HCT116 (cell line): ENCODE measurements at regions not wholly inside any gene's neighbourhood (a gene's known extent, or its start where the extent isn't known, plus 50 kb on each side); places are given as distances from the start of the nearest gene placed in this dataset.

Experiments
- ATAC-seq: fragments of 200-7000 bp; cut with Tn5 transposase; 2 replicates; pipeline ENCODE4 v1.9.1; 2020; ENCODE audit warnings: mild to moderate bottlenecking, moderate library complexity
- BruUV-seq: library from RNA; stranded (reverse); fragments of 400-500 nt; replicated peaks from 2 replicates; lab custom pipeline; 2021; lab: Mats Ljungman, UMichigan
- CTCF ChIA-PET: fragments of 300-600 bp; sonication (Branson Sonifier 250); formaldehyde crosslinking; loops from one replicate; lab custom pipeline; 2021; ENCODE audit warnings: antibody characterized with exemption; lab: Charles Lee
- POLR2A ChIA-PET: fragments of 300-600, 350-600 bp; sonication (Branson Sonifier 250); formaldehyde crosslinking; loops from one replicate; lab custom pipeline; 2021; ENCODE audit warnings: antibody characterized with exemption; lab: Charles Lee
- RAD21 ChIA-PET, 2 experiments: fragments of 300-600 bp; sonication (Branson Sonifier 250); formaldehyde crosslinking; loops; one replicate each; lab custom pipeline; 2023; ENCODE audit warnings: low total read pairs in 2 of 2; ENCODE audit not compliant: uncharacterized antibody in 2 of 2, unreplicated experiment in 2 of 2, low non-redundant PET in 1 of 2; lab: Charles Lee
- DNase-seq: peaks from one replicate; pipeline ENCODE4 v3.0.0-alpha.2; 2010; ENCODE audit warnings: low read depth, low spot score
- H2AFZ ChIP-seq: fragments of 200-600 bp; shearing (Covaris generic), sonication (generic); 2 replicates; pipeline ENCODE4 v1.6.1; 2017; ENCODE audit warnings: low read depth, mixed run types, mixed read lengths, antibody characterized with exemption, low read length; ENCODE audit not compliant: poor library complexity, severe bottlenecking
- H3K27ac ChIP-seq: 2 replicates; pipeline ENCODE4 v1.5.1; 2012; ENCODE audit warnings: low read depth, low read length
- H3K27me3 ChIP-seq: fragments of 200-600 bp; sonication (generic); 2 replicates; pipeline ENCODE4 v1.6.1; 2016; ENCODE audit warnings: mixed run types, low read length, mixed read lengths; ENCODE audit not compliant: insufficient read depth
- H3K36me3 ChIP-seq, 2 experiments: fragments of 200-500 bp in 1 of 2; fragments of 200-600 bp in 1 of 2; sonication (Bioruptor generic) in 1 of 2; sonication (generic) in 1 of 2; 2 replicates each; pipeline versions ENCODE4 v1.5.1 to v1.6.1; 2014 to 2016; ENCODE audit warnings: low read length in 2 of 2, inconsistent platforms in 1 of 2, mixed read lengths in 1 of 2, mixed run types in 1 of 2; ENCODE audit not compliant: insufficient read depth in 2 of 2, control insufficient read depth in 1 of 2
- H3K4me1 ChIP-seq, 2 experiments: fragments of 200-600 bp in 1 of 2; sonication (generic) in 1 of 2; 2 replicates each; pipeline versions ENCODE4 v1.5.1 to v1.6.1; 2012 to 2017; ENCODE audit warnings: low read length in 2 of 2, inconsistent platforms in 1 of 2, mild to moderate bottlenecking in 1 of 2, mixed read lengths in 1 of 2, mixed run types in 1 of 2, moderate library complexity in 1 of 2; ENCODE audit not compliant: insufficient read depth in 2 of 2, control insufficient read depth in 1 of 2
- H3K4me2 ChIP-seq: fragments of 200-600 bp; sonication (generic); 2 replicates; pipeline ENCODE4 v1.6.1; 2017; ENCODE audit warnings: mixed run types, low read length, mixed read lengths
- H3K4me3 ChIP-seq, 2 experiments: fragments of 200-600 bp in 1 of 2; sonication (generic) in 1 of 2; replicated peaks in 1 of 2; 2 replicates each; pipeline ENCODE4 v1.5.1; 2011 to 2016; ENCODE audit warnings: low read length in 2 of 2, control low read depth in 1 of 2, low read depth in 1 of 2, mild to moderate bottlenecking in 1 of 2, mixed read lengths in 1 of 2, mixed run types in 1 of 2
- H3K79me2 ChIP-seq: fragments of 200-600 bp; sonication (generic); 2 replicates; pipeline ENCODE4 v1.6.1; 2017; ENCODE audit warnings: mild to moderate bottlenecking, mixed run types, low read length, moderate library complexity, mixed read lengths; ENCODE audit not compliant: insufficient read depth
- H3K9ac ChIP-seq: fragments of 200-600 bp; sonication (generic); 2 replicates; pipeline ENCODE4 v1.6.1; 2016; ENCODE audit warnings: low read length, mixed read lengths
- H3K9me2 ChIP-seq: fragments of 200-600 bp; sonication (generic), shearing (Covaris generic); 2 replicates; pipeline ENCODE4 v1.6.1; 2017; ENCODE audit warnings: mixed run types, mild to moderate bottlenecking, moderate library complexity; ENCODE audit not compliant: insufficient read depth
- H3K9me3 ChIP-seq, 2 experiments: fragments of 200-500 bp in 1 of 2; fragments of 200-600 bp in 1 of 2; sonication (Bioruptor generic) in 1 of 2; sonication (generic) in 1 of 2; 2 replicates each; pipeline ENCODE4 v1.6.1; 2014 to 2017; ENCODE audit warnings: low read length in 2 of 2, mixed read lengths in 2 of 2, inconsistent platforms in 1 of 2, low read depth in 1 of 2, mild to moderate bottlenecking in 1 of 2, mixed run types in 1 of 2, moderate library complexity in 1 of 2; ENCODE audit not compliant: control insufficient read depth in 1 of 2, insufficient read depth in 1 of 2
- H4K20me1 ChIP-seq: fragments of 200-600 bp; sonication (generic), shearing (Covaris generic); 2 replicates; pipeline ENCODE4 v1.6.1; 2017; ENCODE audit warnings: mixed run types, mild to moderate bottlenecking, moderate library complexity; ENCODE audit not compliant: insufficient read depth
- FOSL1 ChIP-seq: IDR thresholded peaks from 2 replicates; pipeline ENCODE4 v1.6.1; 2012; ENCODE audit warnings: low read depth
- MAX ChIP-seq: IDR thresholded peaks from 2 replicates; pipeline ENCODE4 v1.6.1; 2012
- RAD21 ChIP-seq: IDR thresholded peaks from 2 replicates; pipeline ENCODE4 v1.6.1; 2012; ENCODE audit warnings: low read depth, mild to moderate bottlenecking
- SP1 ChIP-seq: IDR thresholded peaks from 2 replicates; pipeline ENCODE4 v1.6.1; 2012; ENCODE audit warnings: low read depth
- intact Hi-C: fragments of 100-400 bp; cut with micrococcal nuclease; formaldehyde crosslinking; loops from 2 replicates; pipeline ENCODE4 v1.10.0; 2022
- TF ChIP-seq, protein P1 (sequence below): IDR thresholded peaks from 2 replicates; pipeline ENCODE4 v1.6.1; 2011; ENCODE audit warnings: mild to moderate bottlenecking, low read length, moderate library complexity; ENCODE audit not compliant: insufficient replicate concordance; ENCODE audit errors: extremely low read depth

DNA sequence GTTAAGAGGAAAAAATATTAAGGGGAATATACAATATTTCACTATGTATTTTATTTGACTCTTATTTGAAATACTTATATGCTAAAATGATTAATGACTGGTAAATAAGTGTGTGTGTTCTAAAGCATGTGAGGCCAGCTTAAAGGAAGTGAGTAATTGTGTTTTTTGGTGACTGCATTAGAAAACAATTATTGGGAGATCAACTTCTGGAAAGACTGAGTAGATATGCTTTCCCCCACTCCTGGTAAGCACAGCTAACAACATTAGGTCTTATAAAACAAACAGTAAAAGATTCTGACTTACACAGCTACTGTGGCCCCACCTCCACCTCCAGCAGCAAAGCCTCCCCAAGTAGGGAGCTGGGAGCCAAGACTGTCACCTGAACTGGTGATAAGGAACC lies 403.0 kb downstream of the SRGAP2C start:
- TF ChIP-seq, protein P1, sequence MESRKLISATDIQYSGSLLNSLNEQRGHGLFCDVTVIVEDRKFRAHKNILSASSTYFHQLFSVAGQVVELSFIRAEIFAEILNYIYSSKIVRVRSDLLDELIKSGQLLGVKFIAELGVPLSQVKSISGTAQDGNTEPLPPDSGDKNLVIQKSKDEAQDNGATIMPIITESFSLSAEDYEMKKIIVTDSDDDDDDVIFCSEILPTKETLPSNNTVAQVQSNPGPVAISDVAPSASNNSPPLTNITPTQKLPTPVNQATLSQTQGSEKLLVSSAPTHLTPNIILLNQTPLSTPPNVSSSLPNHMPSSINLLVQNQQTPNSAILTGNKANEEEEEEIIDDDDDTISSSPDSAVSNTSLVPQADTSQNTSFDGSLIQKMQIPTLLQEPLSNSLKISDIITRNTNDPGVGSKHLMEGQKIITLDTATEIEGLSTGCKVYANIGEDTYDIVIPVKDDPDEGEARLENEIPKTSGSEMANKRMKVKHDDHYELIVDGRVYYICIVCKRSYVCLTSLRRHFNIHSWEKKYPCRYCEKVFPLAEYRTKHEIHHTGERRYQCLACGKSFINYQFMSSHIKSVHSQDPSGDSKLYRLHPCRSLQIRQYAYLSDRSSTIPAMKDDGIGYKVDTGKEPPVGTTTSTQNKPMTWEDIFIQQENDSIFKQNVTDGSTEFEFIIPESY: no peak
- TF ChIP-seq RAD21: no peak
- TF ChIP-seq SP1: no peak
- no peak for TF ChIP-seq MAX
- no peaks in the 10 kb centered on the region for H4K20me1 ChIP-seq
- H3K9me2 ChIP-seq: no peaks in the 10 kb centered on the region
- ChIA-PET POLR2A (no interaction called here), CTCF (no interaction called here), RAD21 (no interaction called here)
- H3K79me2 ChIP-seq: no peaks in the 10 kb centered on the region
- H3K27me3 ChIP-seq: no peaks in the 10 kb centered on the region
- DNase-seq: no peak
- no peak overlapping the region for H3K9ac ChIP-seq
- intact Hi-C loops: no loop called here
- H2AFZ ChIP-seq: no peak overlapping the region
- H3K4me3 ChIP-seq: no peak overlapping the region
- H3K4me2 ChIP-seq: no peak overlapping the region
- H3K9me3 ChIP-seq: no peaks in the 10 kb centered on the region
- BruUV-seq: no TSS peak
- H3K4me1 ChIP-seq: no peaks in the 10 kb centered on the region; a peak in 1 of 4 replicates
- no peak for ATAC-seq
- no peaks in the 10 kb centered on the region for H3K36me3 ChIP-seq
- H3K27ac ChIP-seq: no peak overlapping the region

GRCh38 chr1:121594096-121594495 lies 409.3 kb downstream of the SRGAP2C start:
- POLR2A ChIA-PET: no interaction called here
- intact Hi-C loops: no loop called here
- H3K4me3 ChIP-seq: no peak overlapping the region
- H3K9me2 ChIP-seq: no peaks in the 10 kb centered on the region
- CTCF ChIA-PET: no interaction called here
- no TSS peak for BruUV-seq
- no peaks in the 10 kb centered on the region for H3K79me2 ChIP-seq
- no peak overlapping the region for H3K27ac ChIP-seq
- no peak overlapping the region for H3K4me2 ChIP-seq
- RAD21 ChIA-PET: no interaction called here
- no peaks in the 10 kb centered on the region for H3K27me3 ChIP-seq
- H3K4me1 ChIP-seq: no peaks in the 10 kb centered on the region
- H3K9me3 ChIP-seq: no peaks in the 10 kb centered on the region
- no peaks in the 10 kb centered on the region for H4K20me1 ChIP-seq
- no peak overlapping the region for H3K9ac ChIP-seq
- H3K36me3 ChIP-seq: no peaks in the 10 kb centered on the region
- H2AFZ ChIP-seq: no peak overlapping the region
- ATAC-seq (no peak), DNase-seq (no peak)
- TF ChIP-seq FOSL1: no peak
